GM21390 (cell line): ENCODE measurements at regions not wholly inside any gene's neighbourhood (a gene's known extent, or its start where the extent isn't known, plus 50 kb on each side); places are given as distances from the start of the nearest gene placed in this dataset.

Experiments used
- ATAC-seq: cut with Tn5 transposase; IDR thresholded peaks from one replicate; pipeline ENCODE4 v1.9.1; 2021; ENCODE audit not compliant: unreplicated experiment

DNA sequence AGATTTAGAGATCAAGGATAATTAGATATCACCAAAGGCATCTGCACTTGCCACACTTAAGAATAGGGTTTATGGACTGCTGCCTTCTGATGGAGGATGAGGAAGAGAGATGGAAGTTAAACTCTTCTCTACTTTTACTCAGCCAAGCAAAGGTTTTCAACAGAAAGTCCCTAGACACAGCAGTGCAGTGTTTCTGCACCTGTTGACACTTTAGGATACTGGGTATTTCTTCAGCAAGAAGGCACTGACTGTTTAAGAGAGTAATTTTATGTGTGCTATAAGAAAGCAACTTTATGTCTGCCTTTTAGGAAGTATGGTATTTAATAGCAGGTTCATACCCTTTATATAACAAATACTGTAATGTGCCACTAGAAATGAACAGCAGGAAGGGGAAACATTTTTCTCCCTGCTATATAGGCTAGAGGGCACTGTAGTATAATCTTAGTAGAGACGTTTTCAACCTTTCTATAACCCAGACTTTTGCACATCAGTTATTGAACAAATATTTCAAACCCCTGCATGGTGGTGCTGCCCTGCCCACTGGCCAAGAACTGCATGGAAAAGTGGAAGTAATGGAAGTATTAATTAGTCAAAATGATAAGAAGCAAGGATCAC, 225.0 kb upstream of the GRIP1 start:
- ATAC-seq: no peak

DNA sequence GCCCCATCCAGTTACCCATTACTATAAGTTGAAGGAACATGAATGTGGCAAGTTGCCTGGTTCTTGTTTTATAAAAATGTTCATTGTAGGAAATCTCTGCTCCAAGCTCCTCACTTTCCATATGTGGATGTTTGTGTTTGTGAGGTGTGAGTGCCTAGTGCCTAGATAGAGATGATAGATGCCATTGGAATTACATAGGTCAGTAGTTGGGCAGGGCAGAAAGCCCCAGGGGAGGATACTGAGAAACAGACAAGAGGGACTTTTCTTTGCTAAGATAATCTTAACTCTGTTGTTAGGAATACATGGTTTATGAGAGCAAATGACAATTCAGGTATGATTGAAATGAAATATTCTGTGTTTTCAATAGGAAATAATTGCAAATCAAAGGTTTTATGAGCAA, 226.3 kb upstream of the GRIP1 start:
- no peak for ATAC-seq

DNA sequence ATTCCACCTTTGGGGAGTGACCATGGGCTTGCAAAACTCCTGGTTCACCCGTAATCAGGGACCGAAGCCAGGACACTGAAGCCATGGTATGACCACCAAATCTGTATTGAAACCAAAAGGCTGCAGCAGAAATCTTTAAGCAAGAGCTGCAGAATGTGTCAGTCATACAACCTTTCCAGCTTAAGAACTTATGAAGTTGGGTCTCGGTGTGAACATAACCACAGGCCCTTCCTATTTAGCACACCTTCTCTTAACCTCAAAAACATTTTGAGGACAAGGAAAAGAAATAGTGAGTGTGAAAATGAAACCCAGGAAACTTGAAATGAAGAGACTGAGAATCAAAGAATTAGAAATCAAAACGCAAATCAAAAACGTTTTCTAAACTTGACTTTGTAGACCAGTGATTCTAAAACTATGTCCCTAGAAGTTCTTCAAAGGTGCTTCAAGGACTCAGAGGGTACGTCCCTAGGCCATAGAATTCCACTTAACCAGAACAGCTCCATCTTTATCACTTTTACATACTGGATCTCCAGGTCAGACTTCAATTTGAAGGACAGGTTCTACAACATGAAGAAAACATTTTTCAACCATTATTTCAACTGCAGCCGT, 231.6 kb upstream of the GRIP1 start:
- ATAC-seq: no peak

DNA sequence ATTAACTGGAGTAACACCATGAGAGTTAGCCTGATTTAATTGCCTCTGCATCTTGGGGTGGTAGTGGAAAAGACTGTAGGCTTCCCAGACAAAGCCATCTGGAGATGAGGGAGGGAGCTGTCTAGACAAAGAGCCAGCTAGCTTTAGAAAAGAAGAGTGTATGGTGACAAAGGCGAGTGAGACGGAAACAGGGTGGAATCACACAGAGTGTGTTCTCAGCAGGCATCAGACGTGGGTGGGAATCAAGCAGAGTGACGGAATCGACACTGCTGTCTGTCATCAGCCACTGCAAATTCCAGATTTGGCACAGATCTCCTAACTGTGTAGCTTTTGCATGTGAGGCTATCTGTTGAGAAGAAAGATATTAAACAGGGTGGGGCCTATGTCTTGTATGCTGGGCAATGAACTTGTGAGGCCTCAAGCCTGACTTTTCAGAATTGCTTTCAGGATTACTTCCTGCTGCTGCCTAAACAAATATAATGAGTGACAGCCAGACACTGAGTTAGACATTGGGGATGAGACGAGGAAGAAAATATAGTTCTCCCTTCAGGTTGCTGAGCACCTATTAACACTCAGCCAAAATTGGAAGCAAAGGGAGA, 236.5 kb upstream of the GRIP1 start:
- ATAC-seq: no peak

DNA sequence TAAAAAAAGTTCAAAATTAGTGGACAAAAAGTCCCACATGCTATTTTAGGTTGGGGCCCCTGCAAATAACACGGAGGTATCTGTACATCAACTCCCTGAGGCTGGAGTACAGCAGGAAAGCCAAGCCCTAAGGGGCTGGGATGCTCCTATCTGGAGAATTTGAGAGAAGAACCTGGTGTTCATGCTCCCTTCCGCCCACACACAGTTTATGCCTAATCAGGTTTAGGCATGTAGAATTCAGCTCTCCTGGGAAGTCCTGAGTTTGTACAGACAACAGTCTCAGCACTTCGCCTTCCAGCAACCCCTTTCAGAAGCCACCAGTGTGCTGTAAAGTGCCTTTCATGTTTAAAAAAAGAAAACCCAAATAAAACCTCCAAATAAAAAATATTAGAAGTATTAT, 237.3 kb upstream of the GRIP1 start:
- ATAC-seq: no peak

DNA sequence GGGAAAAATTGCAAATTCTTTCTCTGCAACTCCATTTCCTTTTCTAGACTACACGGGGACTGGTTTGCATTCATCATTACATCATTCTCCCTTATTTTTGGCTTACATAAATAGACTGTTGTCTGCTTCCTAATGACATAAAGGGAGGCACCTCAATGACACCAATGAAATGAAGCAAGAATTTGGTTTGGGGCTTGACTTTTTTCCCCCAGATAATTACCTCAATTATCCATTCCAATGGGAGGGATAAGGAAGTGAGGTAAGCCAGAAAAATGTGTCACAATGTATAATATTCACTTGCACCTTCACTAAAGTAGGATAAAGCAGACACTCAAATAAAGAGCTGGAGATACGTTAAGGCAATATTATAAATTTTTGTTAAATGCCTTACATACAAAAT, 240.6 kb upstream of the GRIP1 start:
- ATAC-seq: no peak

DNA sequence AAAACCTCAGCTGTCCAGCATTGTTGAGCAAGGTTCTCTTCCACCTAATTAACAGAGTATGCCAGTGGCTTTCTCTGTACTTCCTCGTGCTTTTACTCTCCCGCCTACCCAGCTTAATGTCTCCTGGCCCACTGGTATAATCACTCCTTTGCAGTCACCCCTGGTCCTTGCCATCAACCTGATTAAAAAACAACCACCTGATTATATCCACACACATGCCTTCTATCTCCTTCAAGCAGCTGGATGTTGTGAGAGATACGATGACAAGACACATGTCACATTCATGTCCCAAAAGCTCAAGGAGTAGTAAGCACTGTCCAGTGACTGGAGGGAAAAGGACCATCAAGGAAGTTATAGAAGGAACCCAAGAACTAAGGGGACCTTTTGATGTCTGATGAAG, 241.3 kb upstream of the GRIP1 start:
- ATAC-seq: no peak

DNA sequence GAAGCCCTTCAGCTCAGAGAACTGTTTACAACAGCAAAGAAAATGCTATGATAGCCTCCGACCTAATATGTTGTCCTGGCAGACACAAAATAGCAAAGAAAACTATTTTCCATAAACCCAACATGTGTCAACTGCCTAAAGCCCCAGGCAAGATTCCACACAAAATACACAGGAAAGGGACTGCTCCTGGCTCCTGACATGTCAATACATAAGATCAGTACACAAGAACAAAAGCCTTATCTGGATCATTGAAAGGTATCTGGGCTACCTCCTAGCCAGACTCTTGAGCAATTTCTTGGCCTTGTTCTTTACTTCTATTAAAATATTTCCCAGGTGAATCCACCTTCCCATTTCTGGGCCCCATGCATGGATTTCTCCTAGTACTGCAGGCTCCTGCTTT, 242.3 kb upstream of the GRIP1 start:
- no peak for ATAC-seq

DNA sequence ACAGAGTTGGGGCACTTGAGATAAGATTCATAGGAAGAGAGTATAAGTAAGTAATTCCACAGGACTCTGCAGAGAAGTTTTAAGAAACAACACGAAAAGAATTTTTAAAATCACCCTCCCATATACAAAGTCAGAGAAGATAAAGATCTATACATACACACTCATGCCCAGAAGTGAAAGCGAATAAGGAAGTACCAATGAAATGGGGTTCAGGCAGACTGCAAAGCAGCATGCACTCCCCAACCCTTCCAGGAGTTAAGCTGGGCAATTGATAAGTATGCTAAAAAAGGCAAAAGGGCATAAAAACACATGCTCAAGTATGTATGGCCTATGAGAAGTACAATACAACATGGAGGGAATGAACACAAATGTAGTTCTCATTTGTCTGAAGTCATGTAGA, 246.2 kb upstream of the GRIP1 start:
- no peak for ATAC-seq

DNA sequence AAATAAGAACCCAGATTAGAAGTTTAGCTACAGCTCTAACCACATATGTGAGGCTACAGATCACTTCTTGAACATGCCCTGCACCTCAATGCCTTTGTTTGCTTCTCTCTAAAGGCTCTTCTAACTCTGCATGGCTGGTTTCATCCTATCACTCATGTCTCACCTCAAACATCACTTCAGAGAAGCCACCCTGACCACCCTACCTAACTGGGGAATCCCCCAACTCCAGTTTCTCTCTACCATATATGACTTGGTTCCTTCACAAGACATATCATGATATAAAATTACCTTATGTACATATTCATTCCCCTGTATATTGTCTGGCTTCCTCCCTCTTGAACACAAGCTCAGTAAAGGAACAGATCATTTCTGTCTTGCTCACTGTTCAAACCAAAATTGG, 250.2 kb upstream of the GRIP1 start:
- no peak for ATAC-seq

DNA sequence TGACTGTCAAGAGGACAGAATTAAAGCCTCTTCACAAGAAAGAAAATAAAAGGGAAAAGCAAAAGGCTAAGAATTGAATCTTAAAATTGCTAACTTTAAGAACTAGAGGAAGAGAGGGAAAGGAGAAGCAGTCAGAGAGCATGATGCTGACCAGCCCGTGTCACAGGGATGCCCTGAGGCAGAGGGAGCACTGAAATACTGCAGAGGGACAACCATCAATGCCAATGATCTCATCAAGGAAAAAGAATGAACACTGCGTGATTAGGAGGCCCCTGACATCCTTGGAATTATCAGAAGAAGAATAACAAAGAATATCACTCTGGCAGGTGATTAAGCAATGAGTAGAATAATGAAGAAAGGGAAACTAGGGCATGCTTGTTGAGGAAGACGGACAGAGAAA, 252.2 kb upstream of the GRIP1 start:
- no peak for ATAC-seq

DNA sequence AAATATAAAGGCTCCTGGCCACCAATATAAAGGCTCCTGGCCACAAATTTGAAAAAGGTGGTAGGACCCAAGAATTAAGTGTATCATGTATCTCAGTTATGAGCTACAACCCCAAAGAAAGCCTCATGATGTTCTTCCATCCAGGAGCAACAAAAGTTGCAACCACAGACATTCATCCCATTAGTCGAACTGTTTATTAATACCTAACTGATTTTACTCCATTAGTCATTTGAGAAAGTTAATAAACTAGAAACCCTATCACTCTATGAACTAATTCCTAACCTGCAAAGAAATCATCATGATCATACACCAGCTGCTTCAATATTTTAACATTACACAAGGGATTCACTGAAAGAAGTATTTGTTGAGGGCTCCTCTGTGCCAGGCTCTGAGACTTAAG, 253.2 kb upstream of the GRIP1 start:
- ATAC-seq: no peak

DNA sequence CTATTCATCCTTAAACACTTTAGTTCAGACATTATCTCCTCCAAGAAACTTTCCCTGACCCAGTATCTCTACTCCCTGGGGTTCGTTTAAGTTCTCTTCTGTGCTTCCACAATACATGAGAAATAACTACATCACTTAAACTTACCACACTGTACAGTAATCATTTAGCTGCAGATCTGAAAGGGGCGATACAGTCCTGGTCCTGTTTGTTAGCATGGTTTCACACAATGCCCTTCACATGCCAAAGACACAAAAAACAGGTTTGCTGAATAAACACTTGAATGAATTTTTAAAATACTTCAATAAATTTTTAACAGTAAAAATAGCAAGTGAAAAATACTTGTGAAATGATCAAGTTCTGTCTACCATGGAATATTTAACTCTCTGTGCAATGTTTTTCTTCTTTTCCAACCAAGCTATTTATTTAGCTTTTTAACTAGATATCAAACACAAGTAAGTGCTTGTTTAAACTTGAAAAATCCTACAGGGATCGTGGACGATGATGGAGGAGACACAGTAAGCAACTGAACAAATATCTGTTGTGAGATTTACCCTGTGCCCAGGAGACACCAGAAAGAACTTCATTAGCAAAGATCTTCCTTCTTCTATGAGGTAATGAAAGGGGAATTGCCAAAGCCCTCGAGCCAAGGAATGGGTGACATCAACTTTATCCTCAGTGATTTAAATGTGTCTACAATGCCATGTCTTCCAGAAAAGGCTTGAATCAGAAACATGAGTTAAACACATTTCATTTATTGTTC, 255.6 kb upstream of the GRIP1 start:
- ATAC-seq: no peak

DNA sequence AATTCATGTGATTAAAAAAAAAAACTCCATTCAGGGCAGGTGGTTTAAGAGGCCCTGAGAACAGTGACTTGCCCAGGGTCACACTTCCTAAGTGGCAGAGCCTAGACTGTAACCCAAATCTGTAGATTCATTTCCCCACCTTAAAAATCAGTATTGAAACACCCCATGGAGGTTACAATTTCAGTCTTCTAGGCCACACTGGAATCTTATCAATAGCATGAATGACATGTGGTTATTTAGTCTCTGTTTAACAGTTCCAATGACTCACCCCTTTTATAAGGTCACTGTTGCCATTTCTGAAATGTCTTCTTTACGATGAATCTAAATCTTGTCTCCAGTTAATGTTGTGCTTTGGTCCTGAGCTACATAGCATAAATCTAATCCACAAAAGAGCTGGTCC, 262.3 kb upstream of the GRIP1 start:
- no peak for ATAC-seq

DNA sequence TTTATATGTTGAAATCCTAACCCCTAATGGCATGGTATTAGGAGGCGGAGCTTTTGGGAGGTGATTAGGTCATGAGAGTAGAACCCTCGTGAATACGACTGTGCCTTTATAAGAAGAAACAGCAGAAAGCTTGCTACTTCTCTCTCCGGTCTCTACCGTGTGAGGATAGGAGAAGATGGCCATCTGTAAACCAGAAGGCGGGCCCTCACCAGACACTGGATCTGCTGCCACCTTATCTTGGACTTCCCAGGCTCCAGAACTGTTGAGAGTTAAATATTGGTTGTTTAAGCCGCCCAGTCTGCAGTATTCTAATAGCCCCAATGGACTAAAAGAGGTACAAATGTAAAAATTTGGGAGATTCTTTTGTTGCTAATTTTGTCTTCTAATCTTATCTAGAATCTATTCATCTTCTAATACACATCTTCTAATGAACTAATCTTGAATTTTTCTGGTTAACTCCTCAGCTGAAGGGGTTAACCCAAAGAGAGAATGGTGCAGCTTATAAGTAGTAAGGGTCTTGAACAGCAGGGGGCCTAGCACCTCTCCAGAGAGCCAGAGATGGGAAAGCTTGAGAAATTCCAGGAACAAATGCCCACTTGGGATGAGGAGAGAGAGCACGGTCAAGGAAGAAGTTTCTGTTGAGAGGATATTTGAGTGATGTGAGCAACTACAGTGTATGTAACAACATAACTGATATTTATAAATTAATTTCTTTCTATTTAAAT, 264.0 kb upstream of the GRIP1 start:
- no peak for ATAC-seq

DNA sequence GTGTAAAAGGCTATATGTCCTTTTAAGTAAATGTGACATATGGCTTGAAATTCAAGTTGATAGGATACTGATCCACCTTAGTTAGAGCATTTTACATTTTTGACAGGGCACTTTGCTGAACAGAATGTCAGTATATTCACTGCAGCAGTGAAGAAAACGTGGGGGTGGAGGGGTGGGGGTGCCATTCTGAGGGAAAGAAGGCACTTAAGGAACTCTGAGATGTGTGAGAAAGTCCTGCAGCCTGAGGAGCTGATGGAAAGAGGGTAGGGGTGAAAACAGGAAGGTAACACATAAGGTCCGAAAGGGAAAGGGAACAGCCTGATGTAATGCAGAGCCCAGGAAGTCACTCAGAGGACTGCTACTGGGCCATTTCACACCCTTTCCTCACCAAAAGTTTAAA, 265.5 kb upstream of the GRIP1 start:
- no peak for ATAC-seq

DNA sequence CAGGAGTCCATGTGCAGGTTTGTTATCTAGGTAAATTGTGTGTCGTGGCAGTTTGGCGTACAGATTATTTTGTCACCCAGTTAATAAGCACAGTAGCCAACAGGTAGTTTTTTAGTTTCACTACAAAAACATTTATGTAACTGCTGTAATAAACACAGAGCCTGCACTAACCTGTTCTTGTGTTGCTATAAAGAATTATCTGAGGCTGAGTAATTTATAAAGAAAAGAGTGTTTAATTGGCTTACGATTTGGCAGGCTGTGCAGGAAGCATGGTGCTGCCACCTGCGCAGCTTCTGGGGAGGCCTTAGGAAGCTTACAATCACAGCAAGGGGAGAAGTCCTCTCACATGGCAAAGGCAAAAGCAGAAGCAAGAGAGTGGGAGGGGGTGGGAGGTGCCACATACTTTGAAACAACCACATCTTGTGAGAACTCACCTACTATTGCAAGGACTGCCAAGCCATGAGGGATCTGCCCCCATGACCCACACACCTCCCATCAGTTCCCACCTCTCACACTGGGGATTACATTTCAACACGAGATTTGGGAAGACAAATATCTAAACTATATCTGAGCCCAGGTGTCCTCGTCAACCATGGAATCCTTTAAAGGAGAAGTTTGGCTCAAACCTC, 266.4 kb upstream of the GRIP1 start:
- ATAC-seq: no peak

DNA sequence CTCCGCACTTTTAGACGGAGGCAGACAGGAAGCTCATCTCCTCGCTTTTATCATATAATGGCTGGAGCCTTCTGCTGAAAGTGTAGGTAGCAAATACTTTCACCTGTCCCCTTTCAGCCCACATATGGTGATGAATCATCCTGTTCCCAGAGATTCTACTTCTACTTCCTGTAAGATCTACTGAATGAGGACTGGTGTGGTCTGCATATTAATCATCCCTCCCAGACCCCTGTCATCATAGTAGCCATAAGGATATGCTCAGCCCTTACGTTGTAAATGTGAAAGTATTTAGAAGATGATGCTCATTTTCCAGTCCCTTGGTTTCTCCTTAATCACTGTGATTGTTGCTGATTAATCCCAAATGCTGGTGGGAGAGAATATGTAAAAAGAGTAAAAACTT, 268.2 kb upstream of the GRIP1 start:
- ATAC-seq: no peak

DNA sequence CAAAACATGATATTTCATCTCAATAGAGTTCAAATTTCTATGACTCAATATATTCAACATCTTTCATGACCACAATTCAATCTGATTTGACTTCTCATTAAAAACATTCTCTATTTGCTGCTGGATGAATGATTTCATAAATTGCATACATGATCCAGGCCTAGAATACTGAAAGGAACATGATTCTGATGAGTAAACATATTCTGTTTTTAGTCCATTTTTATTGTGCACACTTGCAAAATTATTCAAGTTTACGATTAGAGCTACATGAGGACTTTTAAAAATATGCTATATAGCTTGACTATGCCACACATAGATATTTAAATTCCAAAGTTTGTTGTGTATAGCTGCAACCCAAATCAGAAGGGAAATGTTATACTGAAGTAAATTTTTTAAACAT, 273.8 kb upstream of the GRIP1 start:
- ATAC-seq: no peak

DNA sequence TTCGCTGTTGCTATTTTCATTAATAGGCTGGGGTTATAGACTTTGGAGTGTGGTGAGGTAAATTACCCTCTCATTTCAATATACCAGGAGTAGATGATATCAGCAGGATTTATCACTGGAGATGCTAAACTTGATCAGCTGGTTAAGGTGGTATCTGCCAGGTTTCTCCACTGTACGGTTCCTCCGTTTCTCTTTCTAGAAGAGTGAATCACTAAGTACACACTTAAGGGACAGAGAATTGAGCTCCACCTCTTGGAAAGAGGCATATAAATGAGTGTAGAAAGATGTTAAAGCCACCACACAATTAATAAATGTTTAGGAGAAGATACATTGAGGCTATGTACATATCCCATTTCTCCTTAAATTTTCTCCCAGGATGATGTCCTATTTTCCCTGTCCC, 277.4 kb upstream of the GRIP1 start:
- no peak for ATAC-seq

DNA sequence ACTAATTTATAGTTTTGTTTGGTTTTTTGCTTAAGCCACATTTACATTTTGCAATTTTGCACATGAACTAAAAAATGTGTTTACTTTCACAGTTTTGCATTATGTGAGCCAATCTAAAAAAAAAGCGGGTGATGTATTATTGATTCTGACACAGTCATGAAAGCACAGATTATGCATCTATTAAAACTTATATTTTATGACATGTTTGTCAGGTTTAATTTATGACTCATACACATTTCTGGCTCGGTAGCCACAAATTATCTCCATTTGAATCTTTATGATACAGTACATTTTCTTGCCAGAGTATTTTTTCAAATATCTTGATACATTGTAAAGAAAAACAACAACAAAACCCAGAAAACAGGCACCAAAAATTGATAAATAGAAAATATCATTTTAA, 280.4 kb upstream of the GRIP1 start:
- no peak for ATAC-seq
